GM19468 (cell line): ENCODE measurements at regions not wholly inside any gene's neighbourhood (a gene's known extent, or its start where the extent isn't known, plus 50 kb on each side); places are given as distances from the start of the nearest gene placed in this dataset.
"Not testable (repeated sequence)": the region's sequence is repeated elsewhere in the genome, so short reads cannot be mapped to it uniquely, and the experiment has no call there.

ENCODE experiments used
- ATAC-seq: cut with Tn5 transposase; IDR thresholded peaks from one replicate; pipeline ENCODE4 v1.9.1; 2021; ENCODE audit warnings: mild to moderate bottlenecking, moderate library complexity, moderate number of reproducible peaks; ENCODE audit not compliant: unreplicated experiment; ENCODE audit errors: extremely low read depth

DNA sequence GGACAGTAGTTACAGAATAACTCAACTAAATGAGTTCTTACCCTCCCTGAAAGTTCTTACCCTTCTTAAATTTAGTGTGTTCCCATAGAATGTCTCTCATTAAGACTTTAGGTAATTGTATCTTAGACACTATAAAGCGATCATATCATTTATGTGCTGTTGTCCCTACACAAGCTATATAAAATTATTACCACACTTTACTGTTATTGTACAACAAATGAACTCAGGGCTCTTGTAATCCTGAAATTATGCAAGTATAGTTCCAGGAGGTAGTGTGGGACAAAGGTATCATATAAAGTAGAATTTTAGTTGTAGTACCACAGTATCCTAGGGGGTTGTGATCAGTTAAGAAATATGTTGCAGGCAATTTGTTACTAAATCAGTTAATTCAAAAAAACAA is 167.4 kb upstream of the CARMIL1 start:
- no peak for ATAC-seq

GRCh38 chr6:25112322-25112773 is 166.8 kb upstream of the CARMIL1 start:
- ATAC-seq: no peak

DNA sequence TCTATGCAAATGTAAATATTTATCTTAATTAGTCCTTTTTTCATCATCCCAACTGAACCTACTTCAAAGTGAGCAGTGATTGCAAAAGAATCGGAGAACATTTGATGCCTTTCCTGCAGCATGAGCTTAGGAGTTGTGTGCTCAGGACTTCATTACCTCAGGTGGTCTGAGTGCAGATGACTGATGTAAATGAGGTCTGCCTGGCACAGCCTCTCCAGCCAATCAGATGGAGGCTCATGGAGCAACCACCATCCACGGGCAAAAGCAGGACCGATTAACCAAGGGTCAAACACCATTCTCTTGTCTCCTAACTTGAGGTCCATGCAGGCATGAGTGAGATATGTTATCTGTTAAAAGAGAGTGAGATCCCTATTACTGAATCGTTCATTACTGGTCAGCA is 165.7 kb upstream of the CARMIL1 start:
- no peak for ATAC-seq

DNA sequence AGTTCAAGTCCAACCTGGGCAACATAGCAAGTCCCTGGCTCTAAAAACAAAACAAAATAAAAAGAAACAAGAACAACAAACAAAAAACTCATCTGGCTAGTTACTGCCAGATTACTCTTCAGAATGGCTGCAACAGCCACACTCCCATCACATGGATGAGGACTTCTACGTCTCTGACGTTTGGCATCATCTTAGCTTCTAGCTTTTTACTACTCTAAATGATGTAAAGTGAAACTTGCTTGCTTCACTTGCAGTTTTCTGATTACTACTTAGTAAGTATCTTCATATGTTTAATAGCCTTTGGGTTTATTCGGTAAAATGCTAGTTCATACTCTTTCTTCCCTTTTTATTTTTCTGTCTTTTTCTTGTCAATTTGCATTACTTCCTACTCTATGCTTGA is 161.1 kb upstream of the CARMIL1 start:
- ATAC-seq: no peak

DNA sequence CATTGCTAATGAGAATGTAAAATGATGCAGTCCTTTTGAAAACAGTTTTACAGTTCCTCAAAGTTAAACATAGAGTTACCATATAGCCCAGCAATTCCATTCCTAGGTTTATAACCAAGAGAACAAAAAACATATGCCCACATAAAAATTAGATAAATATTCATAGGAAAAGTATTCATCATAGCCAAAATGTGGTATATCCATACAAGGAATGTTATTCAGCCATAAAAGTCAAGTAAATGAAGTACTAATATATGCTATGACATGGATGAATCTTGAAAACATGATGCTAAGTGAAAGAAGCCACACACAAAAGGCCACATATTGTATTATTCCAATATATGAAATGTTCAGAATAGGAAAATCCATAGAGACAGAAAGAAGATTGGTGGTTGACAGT is 158.0 kb upstream of the CARMIL1 start:
- no peak for ATAC-seq

DNA sequence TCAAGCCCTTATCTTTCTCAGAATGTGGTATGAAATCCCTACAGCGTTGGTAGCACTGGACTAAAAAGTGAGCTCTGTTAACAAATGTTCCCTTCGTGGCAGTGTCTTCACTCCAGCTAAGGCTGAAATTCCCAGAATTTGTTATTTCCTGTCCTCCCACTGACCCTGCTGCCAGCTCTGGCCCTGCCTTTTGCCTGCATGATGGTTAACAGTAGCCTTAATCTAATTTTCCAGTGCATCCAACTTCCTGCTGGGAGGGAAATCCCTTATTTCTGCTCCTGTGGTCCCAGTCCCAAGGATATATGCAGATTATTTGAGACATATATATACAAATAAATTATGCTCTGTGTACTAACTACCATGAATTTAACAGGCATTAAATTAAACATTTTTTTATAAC is 157.2 kb upstream of the CARMIL1 start:
- no peak for ATAC-seq

GRCh38 chr6:25122622-25123237 is 156.4 kb upstream of the CARMIL1 start:
- ATAC-seq: no peak

DNA sequence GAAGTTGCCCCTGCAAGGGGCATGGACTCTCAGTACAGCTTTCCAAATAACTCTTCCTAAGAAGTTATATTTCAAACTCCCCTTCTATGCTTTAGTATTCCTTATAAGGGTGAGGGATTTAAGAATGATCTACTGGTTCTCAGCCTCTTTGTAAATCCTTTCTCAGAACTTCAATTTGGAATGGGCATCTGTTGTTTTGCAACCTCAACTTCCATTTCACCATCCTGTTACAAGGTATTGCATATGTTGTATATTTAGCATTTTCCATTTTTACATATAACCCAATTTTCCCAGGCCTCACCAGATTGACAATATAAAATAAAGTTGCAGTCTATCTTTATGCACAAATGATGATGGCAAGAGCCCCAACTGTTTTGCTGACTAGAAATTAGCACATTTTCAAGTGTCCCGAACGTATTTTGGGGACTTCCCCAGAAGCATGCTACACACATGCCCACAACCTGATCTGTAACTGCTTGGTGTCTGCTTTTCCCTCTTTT is 154.9 kb upstream of the CARMIL1 start:
- no peak for ATAC-seq

GRCh38 chr6:25125736-25126135 is 153.4 kb upstream of the CARMIL1 start:
- ATAC-seq: no peak

DNA sequence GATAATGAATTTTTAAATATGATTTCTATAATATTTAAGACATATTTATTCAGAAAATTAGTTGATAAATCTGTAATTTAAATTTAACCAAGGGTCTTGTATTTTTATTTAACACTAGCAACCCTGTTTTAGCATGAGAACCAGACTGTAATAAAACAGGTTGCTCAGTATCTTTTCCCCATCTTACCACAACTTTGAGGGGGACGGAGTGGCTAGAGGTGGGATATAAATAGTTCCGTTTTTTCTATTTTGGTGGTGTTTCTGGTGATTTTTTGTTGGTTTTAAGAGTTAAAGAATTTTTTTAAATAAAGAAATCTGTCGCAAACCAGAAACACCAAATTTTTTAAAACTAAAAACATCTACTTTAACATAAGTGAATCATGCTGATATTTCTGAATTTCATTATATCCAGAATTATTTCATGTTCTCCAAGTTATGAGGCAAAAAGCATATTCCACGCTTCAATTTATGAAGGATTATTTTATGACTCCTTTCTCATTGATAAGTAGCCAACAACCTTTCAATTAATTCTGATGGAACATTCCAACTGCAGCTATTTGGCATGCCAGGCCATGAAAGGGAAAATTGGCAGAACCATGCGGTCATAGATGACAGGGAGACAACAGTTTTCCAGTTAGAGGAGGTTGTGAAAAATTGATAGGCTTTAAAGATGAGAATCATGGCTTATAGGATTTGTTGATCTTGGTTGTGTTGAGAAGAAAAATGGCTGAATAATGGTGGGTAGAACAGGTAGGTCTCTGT is 151.9 kb upstream of the CARMIL1 start:
- no peak for ATAC-seq

- ATAC-seq: no peak
Observed at GRCh38 chr6:25130518-25130917, 148.7 kb upstream of the CARMIL1 start.

DNA sequence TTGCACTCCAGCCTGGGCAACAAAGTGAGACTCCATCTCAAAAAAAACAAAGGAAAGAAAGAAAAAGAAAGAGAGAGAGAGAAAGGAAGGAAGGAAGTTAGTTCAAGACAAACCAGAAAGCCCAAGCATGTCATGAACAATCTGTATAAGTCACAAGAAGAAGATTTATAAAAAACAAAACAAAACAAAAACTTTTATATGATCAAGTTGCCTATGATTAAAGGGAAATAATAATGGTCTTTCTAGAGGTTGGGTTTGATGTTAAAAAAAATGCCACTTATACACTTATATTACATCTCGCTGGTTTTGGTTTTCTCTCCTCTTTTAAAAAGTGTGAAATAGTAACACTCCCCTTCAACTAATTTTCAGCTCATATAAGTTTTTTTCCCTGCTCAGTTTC is 146.2 kb upstream of the CARMIL1 start:
- no peak for ATAC-seq

DNA sequence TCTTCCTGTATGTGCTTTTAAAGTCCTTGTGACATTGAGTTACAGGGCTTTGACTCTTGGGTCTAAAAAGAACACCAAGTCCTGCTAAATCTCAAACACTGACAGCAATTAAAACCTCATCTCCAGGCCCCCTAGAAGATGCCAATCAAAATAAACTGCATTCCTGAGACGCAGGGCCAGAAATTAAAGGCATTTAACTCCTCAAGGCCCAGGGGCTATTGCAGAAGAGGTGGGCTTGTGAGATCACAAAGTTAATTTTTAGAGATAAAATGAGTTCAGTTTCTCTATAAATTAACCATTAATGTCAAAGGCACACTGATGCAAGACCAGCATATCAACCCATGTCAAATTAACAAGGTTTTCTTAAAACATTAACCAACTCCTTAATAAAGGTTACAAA is 145.6 kb upstream of the CARMIL1 start:
- no peak for ATAC-seq

- no peak for ATAC-seq
Observed at GRCh38 chr6:25136854-25137253, 142.3 kb upstream of the CARMIL1 start.

DNA sequence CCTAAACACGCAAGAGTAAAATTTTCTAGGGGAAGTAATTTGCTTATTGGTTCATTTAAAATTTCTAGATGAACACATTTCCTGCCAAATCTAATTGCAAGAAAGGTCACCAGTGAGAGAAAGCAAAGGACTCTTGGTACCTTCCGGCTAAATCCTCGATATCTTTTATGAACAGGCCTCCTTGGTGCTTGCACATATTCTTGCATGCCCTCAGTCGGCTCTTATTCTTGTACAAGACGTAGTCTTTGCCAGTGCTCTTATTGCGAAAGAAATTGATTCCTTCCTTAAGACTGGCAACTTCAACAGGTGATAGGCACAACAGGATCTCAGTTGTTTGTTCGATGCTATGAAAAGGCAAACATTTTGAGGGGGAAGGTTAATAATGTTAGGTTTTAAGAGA is 141.7 kb upstream of the CARMIL1 start:
- no peak for ATAC-seq

DNA sequence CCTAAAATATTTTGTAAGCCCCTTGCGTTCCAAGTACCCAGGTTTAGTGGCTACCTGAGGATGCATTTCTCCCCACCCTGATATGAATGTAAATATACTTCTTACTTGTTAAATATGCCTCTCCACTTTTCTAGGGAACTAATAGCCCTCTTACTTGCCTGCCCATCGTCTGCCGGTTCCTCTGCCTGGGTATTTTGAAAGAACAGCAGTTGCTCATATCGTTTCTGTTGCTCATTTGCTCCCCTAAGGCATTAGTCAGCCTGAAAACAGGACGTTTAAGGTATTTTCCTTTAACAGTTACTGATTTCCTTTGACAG is 141.3 kb upstream of the CARMIL1 start:
- ATAC-seq: no peak

DNA sequence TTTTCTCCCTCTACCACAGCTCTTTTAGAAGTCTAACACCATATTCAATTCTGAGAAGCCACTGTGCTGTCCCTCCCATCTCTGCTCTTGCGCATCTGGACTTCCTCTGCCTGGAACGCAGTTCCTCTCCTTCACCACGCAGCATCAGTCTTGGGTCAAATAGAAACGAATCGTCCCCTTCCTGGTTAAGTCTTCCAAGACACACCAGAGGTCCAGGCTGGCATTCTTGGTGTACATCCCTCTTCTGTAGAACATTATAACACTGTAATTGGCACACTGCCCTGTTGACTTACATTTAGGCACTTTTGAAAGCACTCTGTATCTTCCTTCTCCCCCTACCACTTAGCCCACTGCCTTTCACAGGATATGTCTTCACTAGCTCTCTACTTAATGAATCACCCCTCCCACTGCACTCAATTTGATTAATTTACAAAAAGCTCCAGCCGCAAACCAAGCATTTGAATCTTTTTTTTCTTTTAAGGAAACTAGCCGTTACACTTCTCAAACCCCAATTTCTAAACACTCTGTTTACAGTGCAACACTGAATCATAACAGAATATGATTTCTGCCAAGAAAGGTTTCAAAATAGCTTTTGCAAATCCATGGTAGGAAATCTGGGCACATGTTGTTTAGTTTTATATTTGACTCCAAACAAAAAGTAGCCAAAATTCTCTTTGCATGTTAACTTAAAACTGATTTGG is 140.8 kb upstream of the CARMIL1 start:
- ATAC-seq: peak; percentile 68

GRCh38 chr6:25138934-25139415 is 140.2 kb upstream of the CARMIL1 start:
- no peak for ATAC-seq

GRCh38 chr6:25139608-25140007 is 139.6 kb upstream of the CARMIL1 start:
- ATAC-seq: not testable (repeated sequence)

GRCh38 chr6:25142506-25142905 is 136.7 kb upstream of the CARMIL1 start:
- no peak for ATAC-seq

DNA sequence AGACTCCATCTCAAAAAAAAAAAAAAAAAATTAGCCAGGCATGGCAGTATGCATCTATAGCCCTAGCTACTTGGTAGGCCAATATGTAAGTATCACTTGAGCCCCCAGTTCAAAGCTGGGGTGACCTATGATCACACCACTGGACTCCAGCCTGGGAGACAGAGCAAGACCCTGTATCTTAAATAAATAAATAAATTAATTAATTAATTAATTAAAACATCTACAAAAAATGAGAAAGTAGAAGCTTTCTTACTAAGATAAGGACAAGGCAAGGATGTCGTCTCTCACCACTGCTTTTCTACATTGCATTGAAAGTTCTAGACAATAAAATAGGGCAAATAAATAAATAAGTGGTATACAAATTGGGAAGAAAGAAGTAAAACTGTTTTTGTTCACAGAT is 134.3 kb upstream of the CARMIL1 start:
- ATAC-seq: no peak
